Testis (tissue), 2 donors: ENCODE measurements at regions not wholly inside any gene's neighbourhood (a gene's known extent, or its start where the extent isn't known, plus 50 kb on each side); places are given as distances from the start of the nearest gene placed in this dataset.

Experiments
- DNase-seq: peaks from one replicate; pipeline ENCODE4 v3.0.0-alpha.2; 2019
- H3K27ac ChIP-seq, 2 donors: fragments of 200-600 bp; sonication (generic); one replicate each; pipeline ENCODE4 v1.5.1; 2019
- H3K27me3 ChIP-seq: fragments of 200-600 bp; sonication (generic); one replicate; pipeline ENCODE4 v1.5.1; 2019
- H3K36me3 ChIP-seq: fragments of 200-600 bp; sonication (generic); one replicate; pipeline ENCODE4 v1.5.1; 2017; ENCODE audit warnings: low read depth; ENCODE audit errors: missing control alignments
- H3K4me1 ChIP-seq: fragments of 200-600 bp; sonication (generic); one replicate; pipeline ENCODE4 v1.5.1; 2019
- H3K4me3 ChIP-seq, 2 donors: fragments of 200-600 bp; sonication (generic); one replicate each; pipeline ENCODE4 v1.5.1; 2017 to 2019
- H3K9me3 ChIP-seq: fragments of 200-600 bp; sonication (generic); one replicate; pipeline ENCODE4 v1.5.1; 2017
- POLR2A ChIP-seq: fragments of 450-650 bp; IDR thresholded peaks from one replicate; pipeline ENCODE4 v1.6.1; 2017; ENCODE audit warnings: antibody characterized with exemption, mild to moderate bottlenecking, moderate library complexity
- WGBS, 2 donors: methylation state at CpG; one replicate each; pipeline ENCODE4 v1.1.5; 2018; 5-methylcytosine and 5-hydroxymethylcytosine counted together
- intact Hi-C: fragments of 100-400 bp; cut with DNase I; formaldehyde crosslinking; loops from one replicate; pipeline ENCODE4 v1.15.1; 2023; ENCODE audit warnings: low total_unique reads
- TF ChIP-seq, protein P1 (sequence below), 3 experiments: fragments of 450-650 bp in 2 of 3; fragments of 200-600 bp in 1 of 3; sonication (generic) in 1 of 3; IDR thresholded peaks; one replicate each; pipeline ENCODE4 v1.5.1; 2016 to 2019; ENCODE audit warnings: antibody characterized with exemption in 3 of 3, mild to moderate bottlenecking in 2 of 3, moderate library complexity in 1 of 3

- WGBS, 2 donors: 97 to 100% methylated on average over 1 of the region's 1 CpG
- no peaks in the 10 kb centered on the region for H3K36me3 ChIP-seq
Measured at GRCh38 chr4:152028131-152028530, 267.3 kb upstream of the GATB start.

GRCh38 chr4:152024881-152025280 lies 264.1 kb upstream of the GATB start:
- Histone ChIP-seq H3K4me1 (no peaks in the 10 kb centered on the region), H3K27ac (no peak overlapping the region), H3K4me3 (no peak overlapping the region), H3K27me3 (no peaks in the 10 kb centered on the region), H3K36me3 (no peaks in the 10 kb centered on the region), H3K9me3 (no peaks in the 10 kb centered on the region)
- TF ChIP-seq POLR2A: no peak
- TF ChIP-seq, protein P1, sequence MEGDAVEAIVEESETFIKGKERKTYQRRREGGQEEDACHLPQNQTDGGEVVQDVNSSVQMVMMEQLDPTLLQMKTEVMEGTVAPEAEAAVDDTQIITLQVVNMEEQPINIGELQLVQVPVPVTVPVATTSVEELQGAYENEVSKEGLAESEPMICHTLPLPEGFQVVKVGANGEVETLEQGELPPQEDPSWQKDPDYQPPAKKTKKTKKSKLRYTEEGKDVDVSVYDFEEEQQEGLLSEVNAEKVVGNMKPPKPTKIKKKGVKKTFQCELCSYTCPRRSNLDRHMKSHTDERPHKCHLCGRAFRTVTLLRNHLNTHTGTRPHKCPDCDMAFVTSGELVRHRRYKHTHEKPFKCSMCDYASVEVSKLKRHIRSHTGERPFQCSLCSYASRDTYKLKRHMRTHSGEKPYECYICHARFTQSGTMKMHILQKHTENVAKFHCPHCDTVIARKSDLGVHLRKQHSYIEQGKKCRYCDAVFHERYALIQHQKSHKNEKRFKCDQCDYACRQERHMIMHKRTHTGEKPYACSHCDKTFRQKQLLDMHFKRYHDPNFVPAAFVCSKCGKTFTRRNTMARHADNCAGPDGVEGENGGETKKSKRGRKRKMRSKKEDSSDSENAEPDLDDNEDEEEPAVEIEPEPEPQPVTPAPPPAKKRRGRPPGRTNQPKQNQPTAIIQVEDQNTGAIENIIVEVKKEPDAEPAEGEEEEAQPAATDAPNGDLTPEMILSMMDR (IDR thresholded peaks at IDR 0.05): no peak
- DNase-seq: no peak
- intact Hi-C loops: no loop called here

More at GRCh38 chr4:152028131-152028530, 267.3 kb upstream of the GATB start:
- Histone ChIP-seq H3K4me1 (no peaks in the 10 kb centered on the region), H3K9me3 (no peaks in the 10 kb centered on the region), H3K4me3 (no peak overlapping the region), H3K27ac (no peak overlapping the region), H3K27me3 (no peaks in the 10 kb centered on the region)
- DNase-seq: no peak
- TF ChIP-seq, protein P1 (IDR thresholded peaks at IDR 0.05): no peak
- no peak for TF ChIP-seq POLR2A
- intact Hi-C loops: no loop called here

- TF ChIP-seq, protein P1 (IDR thresholded peaks at IDR 0.05): no peak
- no peak for TF ChIP-seq POLR2A
Measured at GRCh38 chr4:152023674-152024073, 262.9 kb upstream of the GATB start.

GRCh38 chr4:152022543-152022942 lies 261.7 kb upstream of the GATB start:
- no peaks in the 10 kb centered on the region for H3K4me1 ChIP-seq
- H3K4me3 ChIP-seq: no peak overlapping the region
- no peaks in the 10 kb centered on the region for H3K27me3 ChIP-seq
- WGBS, 2 donors: 87 to 90% methylated on average over 5 of the region's 5 CpGs
- TF ChIP-seq, protein P1 (IDR thresholded peaks at IDR 0.05): no peak
- H3K9me3 ChIP-seq: no peaks in the 10 kb centered on the region
- no peak for DNase-seq
- H3K36me3 ChIP-seq: no peaks in the 10 kb centered on the region
- H3K27ac ChIP-seq: no peak overlapping the region
- intact Hi-C loops: no loop called here

More at GRCh38 chr4:152023674-152024073, 262.9 kb upstream of the GATB start:
- Histone ChIP-seq H3K4me1 (no peaks in the 10 kb centered on the region), H3K36me3 (no peaks in the 10 kb centered on the region), H3K27me3 (no peaks in the 10 kb centered on the region), H3K4me3 (no peak overlapping the region), H3K27ac (no peak overlapping the region), H3K9me3 (no peaks in the 10 kb centered on the region)
- intact Hi-C loops: no loop called here
- whole genome bisulfite sequencing, 2 donors: 78 to 83% methylated on average over 9 of the region's 9 CpGs
- DNase-seq: no peak

GRCh38 chr4:152021788-152022438 lies 261.1 kb upstream of the GATB start:
- Histone ChIP-seq H3K9me3 (no peaks in the 10 kb centered on the region), H3K36me3 (no peaks in the 10 kb centered on the region), H3K4me3 (no peak overlapping the region), H3K27me3 (no peaks in the 10 kb centered on the region), H3K4me1 (no peaks in the 10 kb centered on the region), H3K27ac (no peak overlapping the region)
- 84 to 86% methylated on average over 4 to 6 of the region's 6 CpGs for WGBS, 2 donors
- no peak for DNase-seq
- intact Hi-C loops: no loop called here
- TF ChIP-seq, protein P1 (IDR thresholded peaks at IDR 0.05): no peak
- TF ChIP-seq POLR2A: no peak
